Prostate gland (tissue), 2 donors: ENCODE measurements at regions not wholly inside any gene's neighbourhood (a gene's known extent, or its start where the extent isn't known, plus 50 kb on each side); places are given as distances from the start of the nearest gene placed in this dataset.

Experiments used
- DNase-seq: peaks from one replicate; pipeline ENCODE4 v3.0.0-alpha.2; 2019; ENCODE audit warnings: low spot score
- H3K27ac ChIP-seq, 2 donors: fragments of 200-600 bp; sonication (generic); 2 replicates each; pipeline ENCODE4 v1.5.1; 2017 to 2019
- H3K27me3 ChIP-seq: fragments of 200-600 bp; sonication (generic); replicated peaks from 2 replicates; pipeline ENCODE4 v1.5.1; 2019; ENCODE audit not compliant: insufficient read depth
- H3K36me3 ChIP-seq, 2 donors: fragments of 200-600 bp; sonication (generic); 1 replicate in 1 of 2; 2 replicates in 1 of 2; pipeline versions ENCODE4 v1.5.1 to v1.8.1; 2017 to 2019
- H3K4me1 ChIP-seq: fragments of 200-600 bp; sonication (generic); replicated peaks from 2 replicates; pipeline ENCODE4 v1.5.1; 2019
- H3K4me3 ChIP-seq, 2 donors: fragments of 200-600 bp; sonication (generic); 2 replicates each; pipeline ENCODE4 v1.5.1; 2017 to 2019
- H3K9me3 ChIP-seq: fragments of 200-600 bp; sonication (generic); 2 replicates; pipeline ENCODE4 v1.5.1; 2017
- POLR2A ChIP-seq: fragments of 450-650 bp; IDR thresholded peaks from one replicate; pipeline ENCODE4 v1.6.1; 2016; ENCODE audit warnings: antibody characterized with exemption, mild to moderate bottlenecking
- POLR2AphosphoS5 ChIP-seq: sonication (generic); formaldehyde crosslinking; IDR thresholded peaks from one replicate; pipeline ENCODE4 v1.6.1; 2017; ENCODE audit warnings: antibody characterized with exemption
- WGBS: methylation state at CpG from one replicate; pipeline ENCODE4 v1.1.5; 2018; 5-methylcytosine and 5-hydroxymethylcytosine counted together
- intact Hi-C: fragments of 100-400 bp; cut with DNase I; formaldehyde crosslinking; loops from one replicate; pipeline ENCODE4 v1.14.2; 2022
- TF ChIP-seq, protein P1 (sequence below), 4 experiments: fragments of 200-600 bp in 2 of 4; fragments of 450-650 bp in 2 of 4; sonication (generic) in 2 of 4; IDR thresholded peaks; 1 replicate in 3 of 4; 2 replicates in 1 of 4; pipeline ENCODE4 v1.5.1; 2016 to 2019; ENCODE audit warnings: antibody characterized with exemption in 4 of 4, mild to moderate bottlenecking in 2 of 4, moderate library complexity in 2 of 4

DNA sequence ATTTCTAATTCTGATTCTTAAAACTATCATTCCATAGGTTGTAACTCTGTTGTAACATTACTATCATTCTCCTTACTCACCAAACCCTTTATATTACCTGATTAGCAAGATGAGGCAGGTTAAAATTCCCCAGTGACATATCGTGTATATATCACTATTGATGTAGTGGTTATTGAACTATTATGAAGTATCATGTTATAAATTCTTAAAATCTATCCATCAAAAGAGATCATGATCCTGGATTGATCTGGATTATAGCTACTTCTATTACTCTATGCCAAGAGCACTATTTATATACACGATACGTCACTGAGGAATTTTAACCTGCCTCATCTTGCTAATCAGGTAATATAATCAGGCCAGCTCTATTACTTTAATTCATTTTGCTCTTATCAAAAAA, 533.9 kb downstream of the SLITRK6 start:
- DNase-seq: no peak
- no peaks in the 10 kb centered on the region for H3K9me3 ChIP-seq
- 53% methylated on average over 3 of the region's 3 CpGs for WGBS
- H3K27ac ChIP-seq: no peak overlapping the region
- H3K4me1 ChIP-seq: no peaks in the 10 kb centered on the region
- intact Hi-C loops: no loop called here
- TF ChIP-seq POLR2AphosphoS5 (no peak), POLR2A (no peak)
- TF ChIP-seq, protein P1, sequence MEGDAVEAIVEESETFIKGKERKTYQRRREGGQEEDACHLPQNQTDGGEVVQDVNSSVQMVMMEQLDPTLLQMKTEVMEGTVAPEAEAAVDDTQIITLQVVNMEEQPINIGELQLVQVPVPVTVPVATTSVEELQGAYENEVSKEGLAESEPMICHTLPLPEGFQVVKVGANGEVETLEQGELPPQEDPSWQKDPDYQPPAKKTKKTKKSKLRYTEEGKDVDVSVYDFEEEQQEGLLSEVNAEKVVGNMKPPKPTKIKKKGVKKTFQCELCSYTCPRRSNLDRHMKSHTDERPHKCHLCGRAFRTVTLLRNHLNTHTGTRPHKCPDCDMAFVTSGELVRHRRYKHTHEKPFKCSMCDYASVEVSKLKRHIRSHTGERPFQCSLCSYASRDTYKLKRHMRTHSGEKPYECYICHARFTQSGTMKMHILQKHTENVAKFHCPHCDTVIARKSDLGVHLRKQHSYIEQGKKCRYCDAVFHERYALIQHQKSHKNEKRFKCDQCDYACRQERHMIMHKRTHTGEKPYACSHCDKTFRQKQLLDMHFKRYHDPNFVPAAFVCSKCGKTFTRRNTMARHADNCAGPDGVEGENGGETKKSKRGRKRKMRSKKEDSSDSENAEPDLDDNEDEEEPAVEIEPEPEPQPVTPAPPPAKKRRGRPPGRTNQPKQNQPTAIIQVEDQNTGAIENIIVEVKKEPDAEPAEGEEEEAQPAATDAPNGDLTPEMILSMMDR (IDR thresholded peaks at IDR 0.05): no peak
- H3K36me3 ChIP-seq: no peaks in the 10 kb centered on the region
- no peak overlapping the region for H3K4me3 ChIP-seq
- H3K27me3 ChIP-seq: no peaks in the 10 kb centered on the region

DNA sequence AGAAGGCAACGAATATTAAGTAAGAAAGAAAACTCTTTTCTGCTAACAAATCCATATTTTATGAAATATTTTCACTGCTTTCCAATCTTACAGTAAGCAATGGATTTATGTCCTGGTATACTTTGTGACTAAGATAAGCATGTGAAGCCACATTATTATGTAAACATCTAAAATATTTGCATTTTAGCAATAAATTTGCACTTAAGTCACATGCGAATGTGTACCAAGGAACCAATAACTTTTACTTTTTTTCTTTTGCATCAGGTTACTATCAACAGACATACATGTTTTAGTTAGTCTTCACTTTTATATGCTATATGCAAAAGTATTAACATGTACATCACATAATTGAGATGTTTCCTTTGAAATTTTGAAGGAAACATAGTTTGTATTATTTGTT, 536.7 kb downstream of the SLITRK6 start:
- H3K36me3 ChIP-seq: no peaks in the 10 kb centered on the region
- no peaks in the 10 kb centered on the region for H3K9me3 ChIP-seq
- no peak overlapping the region for H3K27ac ChIP-seq
- no peak overlapping the region for H3K4me3 ChIP-seq
- WGBS: 78% methylated on average over 2 of the region's 2 CpGs
- H3K4me1 ChIP-seq: no peaks in the 10 kb centered on the region
- TF ChIP-seq POLR2AphosphoS5 (no peak), POLR2A (no peak)
- TF ChIP-seq, protein P1 (IDR thresholded peaks at IDR 0.05): no peak
- no peaks in the 10 kb centered on the region for H3K27me3 ChIP-seq
- intact Hi-C loops: no loop called here
- no peak for DNase-seq

DNA sequence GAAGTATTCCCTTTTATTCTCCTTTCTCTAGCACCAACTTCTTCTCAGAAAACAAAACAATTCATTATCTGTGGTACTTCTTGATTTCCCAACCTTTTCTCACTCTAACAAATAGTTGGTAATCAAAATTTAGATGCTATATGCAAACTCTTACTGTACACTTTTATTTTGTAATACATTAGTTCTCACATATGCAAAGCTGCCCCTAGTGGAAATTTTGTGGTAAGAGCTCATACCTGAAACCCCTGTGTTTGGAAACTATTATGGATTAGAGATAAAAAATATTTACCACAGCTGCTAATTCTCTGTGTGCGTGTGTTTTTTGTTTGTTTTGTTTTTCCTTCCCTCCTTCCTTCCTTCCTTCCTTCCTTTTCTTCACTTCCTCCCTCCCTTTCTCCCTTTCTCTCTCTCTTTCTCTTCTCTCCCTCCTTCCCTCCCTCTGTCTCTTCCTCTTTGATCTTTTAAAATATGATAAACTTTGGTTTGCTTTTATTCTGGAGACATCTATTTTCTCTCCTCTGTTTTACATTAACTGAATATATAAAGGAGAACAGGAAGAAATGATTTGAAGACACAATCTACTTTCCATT, 537.4 kb downstream of the SLITRK6 start:
- WGBS: 49% methylated on average over 1 of the region's 1 CpG
- Histone ChIP-seq H3K27ac (no peak overlapping the region), H3K4me3 (no peak overlapping the region), H3K36me3 (no peaks in the 10 kb centered on the region), H3K4me1 (no peaks in the 10 kb centered on the region), H3K27me3 (no peaks in the 10 kb centered on the region), H3K9me3 (no peaks in the 10 kb centered on the region)
- DNase-seq: no peak
- TF ChIP-seq POLR2A (no peak), POLR2AphosphoS5 (no peak)
- TF ChIP-seq, protein P1 (IDR thresholded peaks at IDR 0.05): peak in 2 of 4 experiments; percentile 22
- intact Hi-C loops: no loop called here

DNA sequence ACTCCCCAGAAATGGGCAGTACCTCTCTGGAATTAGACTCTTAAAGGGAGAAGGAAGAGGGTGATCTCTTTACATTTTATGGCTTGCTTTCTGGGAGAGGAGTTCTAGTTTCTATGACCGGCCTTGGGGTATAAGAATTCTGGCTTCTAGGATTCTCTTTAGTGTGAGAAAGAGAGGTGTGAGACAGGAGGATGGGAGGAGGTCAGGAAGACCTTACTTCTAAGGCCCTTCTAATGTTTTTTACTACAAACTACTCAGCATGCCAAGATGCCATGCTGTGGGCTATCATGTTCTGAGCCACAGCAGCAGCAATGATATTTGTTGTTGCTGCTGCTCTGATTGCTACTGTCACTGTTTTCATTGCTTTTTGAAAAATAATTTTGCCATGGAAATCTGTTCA, 538.3 kb downstream of the SLITRK6 start:
- WGBS: 76% methylated on average over 1 of the region's 1 CpG
- H3K36me3 ChIP-seq: no peaks in the 10 kb centered on the region
- no peak for DNase-seq
- no peaks in the 10 kb centered on the region for H3K9me3 ChIP-seq
- TF ChIP-seq POLR2A (no peak), POLR2AphosphoS5 (no peak)
- TF ChIP-seq, protein P1 (IDR thresholded peaks at IDR 0.05): no peak
- H3K4me3 ChIP-seq: no peak overlapping the region
- no peak overlapping the region for H3K27ac ChIP-seq
- no peaks in the 10 kb centered on the region for H3K27me3 ChIP-seq
- H3K4me1 ChIP-seq: no peaks in the 10 kb centered on the region
- intact Hi-C loops: no loop called here

DNA sequence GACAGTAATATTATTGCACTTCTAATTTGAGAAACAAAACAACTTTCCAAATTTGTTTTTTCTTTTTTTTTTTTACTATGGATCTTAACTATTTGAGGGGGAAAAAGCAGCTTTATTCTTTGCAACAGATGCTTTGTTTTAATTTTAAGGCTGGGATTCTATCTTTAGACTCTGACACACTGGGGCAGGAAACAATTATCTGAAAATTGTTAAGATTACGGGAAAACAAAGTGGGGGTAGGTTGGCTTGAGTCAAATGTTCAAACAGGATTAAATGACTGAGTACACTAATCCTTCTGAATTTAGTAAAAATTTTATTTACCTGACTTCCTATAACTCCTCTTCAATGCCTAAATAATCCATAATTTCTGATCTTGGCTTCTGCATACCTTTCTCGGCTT, 543.2 kb downstream of the SLITRK6 start:
- Histone ChIP-seq H3K27ac (no peak overlapping the region), H3K27me3 (no peaks in the 10 kb centered on the region), H3K9me3 (no peaks in the 10 kb centered on the region), H3K4me3 (no peak overlapping the region), H3K4me1 (no peaks in the 10 kb centered on the region), H3K36me3 (no peaks in the 10 kb centered on the region)
- intact Hi-C loops: no loop called here
- no peak for TF ChIP-seq POLR2AphosphoS5
- TF ChIP-seq POLR2A: no peak
- TF ChIP-seq, protein P1 (IDR thresholded peaks at IDR 0.05): no peak
- 84% methylated on average over 2 of the region's 2 CpGs for WGBS
- no peak for DNase-seq
